NCI-H128 (cell line): ENCODE measurements at regions not wholly inside any gene's neighbourhood (a gene's known extent, or its start where the extent isn't known, plus 50 kb on each side); places are given as distances from the start of the nearest gene placed in this dataset.

Source experiments
- DNase-seq: peaks from one replicate; lab custom pipeline; 2025; ENCODE audit not compliant: unreplicated experiment; lab: John Stamatoyannopoulos, UW

GRCh38 chr1:17929224-17929623 lies 174.1 kb downstream of the ACTL8 start:
- DNase-seq, result no peak

DNA sequence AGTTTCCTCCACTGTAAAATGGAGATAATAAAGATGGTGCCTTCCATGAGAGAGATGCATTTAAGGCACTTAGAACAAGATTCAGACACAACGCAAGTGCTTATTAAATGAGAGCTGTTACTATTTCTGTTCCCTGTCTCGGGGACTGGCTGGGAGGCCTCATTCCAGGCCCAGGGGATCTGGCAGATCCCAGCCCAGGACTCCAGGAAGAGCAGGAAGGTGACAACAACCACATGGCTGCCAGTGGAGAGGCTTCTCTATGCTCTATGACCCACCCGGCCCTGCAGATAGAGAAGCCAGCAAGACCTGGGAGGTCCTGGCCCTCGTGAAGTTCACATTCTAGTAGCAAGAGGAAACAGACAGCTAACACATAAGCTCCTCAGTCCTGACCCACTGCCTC lies 175.5 kb downstream of the ACTL8 start:
- no peak for DNase-seq

DNA sequence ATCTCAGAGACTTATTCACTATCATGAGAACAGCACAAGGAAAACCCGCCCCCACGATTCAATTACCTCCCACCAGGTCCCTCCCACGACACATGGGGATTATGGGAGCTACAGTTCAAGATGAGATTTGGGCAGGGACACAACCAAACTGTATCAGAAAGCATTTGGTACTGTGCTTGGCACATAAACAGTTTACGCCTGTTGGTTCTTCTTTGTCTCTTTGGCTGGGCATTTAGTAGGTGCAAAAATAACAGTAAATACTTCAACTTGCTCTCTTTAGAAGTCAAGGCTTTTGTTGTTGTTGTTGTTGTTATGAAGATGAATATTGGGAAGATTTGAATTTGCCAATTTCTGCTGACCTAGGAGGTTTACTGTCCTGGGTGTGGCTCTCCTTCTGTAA lies 175.4 kb upstream of the IGSF21 start:
- DNase-seq, result no peak

- DNase-seq, result no peak
Observed at GRCh38 chr1:17933501-17933900, 174.1 kb upstream of the IGSF21 start.

GRCh38 chr1:17933971-17934370 lies 173.6 kb upstream of the IGSF21 start:
- no peak for DNase-seq

DNA sequence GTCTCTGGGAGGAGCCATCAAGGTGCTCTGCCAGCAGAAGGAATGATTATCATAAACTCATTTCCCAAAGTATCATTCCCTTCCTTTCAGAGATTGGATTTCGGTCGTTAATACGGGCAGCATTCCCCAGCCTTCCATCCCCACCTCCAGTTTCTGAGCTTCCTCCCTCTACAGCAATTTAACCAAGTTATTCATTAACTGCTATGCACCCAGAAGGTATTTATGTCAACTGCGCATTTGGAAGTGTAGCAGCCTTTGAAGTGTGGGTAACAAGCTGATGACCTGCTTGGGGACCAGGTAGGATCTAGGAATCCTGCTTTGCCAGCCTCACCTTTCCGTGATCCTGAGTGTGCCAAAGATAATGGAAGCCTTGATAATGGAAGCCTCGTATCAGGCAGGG lies 172.4 kb upstream of the IGSF21 start:
- no peak for DNase-seq

- no peak for DNase-seq
Observed at GRCh38 chr1:17941431-17942189, 166.0 kb upstream of the IGSF21 start.

GRCh38 chr1:17943506-17943905 lies 164.1 kb upstream of the IGSF21 start:
- DNase-seq, result no peak

DNA sequence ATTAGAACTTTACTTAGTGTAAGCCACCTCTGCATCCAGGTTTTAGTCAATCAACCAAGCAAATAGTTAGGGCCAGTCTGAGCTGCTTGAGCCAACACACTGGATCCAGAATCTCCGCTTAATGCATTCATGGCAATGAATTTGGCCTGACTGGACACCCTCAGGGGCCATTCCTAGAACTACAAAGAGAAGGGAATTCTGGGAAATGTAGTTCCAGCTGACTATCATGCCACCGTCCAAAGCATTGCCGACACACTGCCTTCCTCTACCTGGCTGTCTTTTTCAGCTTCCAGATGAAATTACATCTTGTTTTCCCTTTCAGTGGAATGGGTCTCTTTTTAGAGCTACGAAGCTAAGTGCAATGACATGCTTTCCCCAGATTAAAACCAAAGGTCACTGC lies 163.0 kb upstream of the IGSF21 start:
- DNase-seq, result no peak

DNA sequence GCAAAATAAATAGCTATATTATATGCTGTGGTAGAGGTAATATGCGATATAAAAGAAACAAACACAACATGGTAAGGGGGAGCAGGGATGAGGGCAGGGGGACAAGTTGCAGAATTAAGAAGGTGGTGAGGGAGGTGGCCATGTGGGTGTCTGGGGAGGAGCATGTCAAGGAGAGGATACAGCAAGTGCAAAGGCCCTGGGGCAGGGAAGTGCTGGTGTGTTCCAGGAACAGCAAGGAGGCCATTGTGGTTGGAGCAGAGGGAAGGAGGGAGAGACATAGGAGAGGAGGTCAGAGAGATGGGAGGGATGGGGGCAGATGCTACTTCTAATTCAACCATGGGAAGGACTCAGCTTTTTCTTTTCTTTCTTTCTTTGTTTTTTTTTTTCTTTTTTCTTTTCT lies 161.2 kb upstream of the IGSF21 start:
- no peak for DNase-seq

- DNase-seq, result no peak
Observed at GRCh38 chr1:17948594-17948993, 159.0 kb upstream of the IGSF21 start.

DNA sequence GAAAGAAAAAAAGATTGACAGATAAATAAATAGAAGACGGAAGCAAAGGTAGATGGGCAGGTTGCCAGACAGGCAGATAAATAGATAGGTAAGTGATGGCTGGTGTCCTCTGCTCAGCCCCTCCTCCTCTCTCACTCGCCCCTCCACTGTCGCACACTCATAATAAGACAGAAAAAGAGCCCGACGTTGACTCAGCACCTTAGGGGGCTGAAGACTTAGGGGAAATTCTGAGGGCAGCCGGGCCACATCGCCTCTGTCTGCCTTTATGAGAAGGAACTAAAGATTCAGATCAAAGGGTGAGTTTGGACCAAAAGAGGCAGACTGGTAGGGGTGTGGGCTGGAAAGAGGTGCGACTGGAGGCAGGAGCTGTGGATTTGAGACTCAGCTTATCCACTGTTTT lies 158.1 kb upstream of the IGSF21 start:
- no peak for DNase-seq

GRCh38 chr1:17950728-17951127 lies 156.9 kb upstream of the IGSF21 start:
- DNase-seq, result no peak

DNA sequence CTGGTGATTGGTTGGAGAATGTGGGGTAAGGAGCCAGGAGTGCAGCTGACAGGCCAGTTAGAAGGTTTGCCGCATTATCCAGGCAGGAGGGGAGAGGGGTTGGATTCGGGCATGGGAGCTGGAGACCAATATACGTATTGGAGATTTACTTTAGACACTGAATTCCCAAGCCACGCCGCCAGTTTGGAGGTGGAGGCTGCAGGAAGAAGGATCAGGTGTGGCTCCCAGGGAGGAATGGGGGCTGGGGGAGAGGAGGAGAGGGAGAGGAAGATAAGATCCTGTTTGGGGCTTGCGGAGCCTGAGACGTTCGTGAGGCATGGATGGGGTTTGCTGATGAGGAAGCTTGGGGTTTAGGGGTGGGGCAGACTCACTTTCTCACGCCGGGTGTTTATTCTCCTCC lies 155.1 kb upstream of the IGSF21 start:
- no peak for DNase-seq

DNA sequence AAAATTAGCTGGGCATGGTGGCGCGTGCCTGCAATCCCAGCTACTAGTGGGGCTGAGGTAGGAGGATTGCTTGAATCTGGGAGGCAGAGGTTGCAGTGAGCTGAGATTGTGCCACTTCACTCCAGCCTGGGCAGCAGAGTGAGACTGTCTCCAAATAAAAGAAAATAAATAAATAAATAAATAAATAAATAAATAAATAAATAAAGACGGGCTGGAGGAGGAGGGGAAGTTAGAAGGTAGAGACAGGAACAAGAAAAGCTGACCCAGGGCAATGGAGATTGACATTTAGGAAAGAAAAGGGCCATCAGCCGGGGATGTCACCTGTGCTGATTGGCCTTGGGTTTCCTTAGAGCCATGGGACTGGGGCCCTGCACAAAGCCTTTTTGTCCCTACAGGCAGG lies 153.7 kb upstream of the IGSF21 start:
- DNase-seq, result no peak

DNA sequence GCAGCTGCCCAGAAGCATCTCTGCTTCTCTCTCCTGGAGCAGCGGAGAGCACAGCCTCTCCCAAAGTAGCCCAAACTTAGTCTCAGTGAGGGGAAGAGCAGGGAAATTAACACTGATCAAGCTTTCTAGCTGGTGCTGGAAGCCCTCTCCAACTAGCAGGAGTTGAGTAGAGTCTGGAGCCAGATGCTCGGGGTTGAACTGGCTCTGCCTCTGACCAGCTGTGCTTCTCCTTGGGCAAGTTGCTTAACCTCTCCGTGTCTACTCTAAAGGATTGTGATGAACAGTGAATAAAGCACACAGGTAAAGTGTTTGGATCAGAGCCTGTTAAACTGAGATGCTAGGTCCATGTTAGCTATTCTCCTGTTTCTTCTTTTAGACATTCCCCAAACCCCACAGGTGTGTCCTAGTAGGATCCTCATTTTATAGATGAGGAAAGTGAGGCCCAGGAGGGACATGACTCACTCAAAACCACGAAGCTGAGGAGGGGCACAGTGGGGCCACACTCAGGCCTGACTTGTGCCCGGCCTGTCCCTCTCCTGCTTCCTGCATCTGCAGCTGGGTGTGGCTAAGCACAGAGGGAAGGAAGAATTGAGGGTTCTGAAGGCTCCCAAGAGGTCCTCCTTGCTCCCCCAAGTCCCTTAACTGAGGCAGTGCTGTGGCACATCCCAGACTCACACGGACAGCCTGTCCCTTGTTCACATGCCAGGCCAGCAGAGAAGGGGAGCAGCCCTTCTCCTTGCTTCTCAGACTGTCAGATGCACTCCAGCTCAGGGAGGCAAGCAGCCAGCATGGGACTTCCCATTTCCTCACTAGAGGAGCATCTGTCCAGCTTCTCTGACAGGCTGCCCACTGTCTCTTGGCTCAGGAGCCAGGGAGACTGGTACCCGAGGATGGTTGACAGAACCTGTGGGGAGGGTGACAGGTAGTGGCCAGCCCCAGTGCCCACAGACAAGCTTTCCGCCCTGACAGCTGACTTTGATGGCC lies 152.0 kb upstream of the IGSF21 start:
- no peak for DNase-seq

- no peak for DNase-seq
Observed at GRCh38 chr1:17957588-17958267, 149.9 kb upstream of the IGSF21 start.

GRCh38 chr1:17958704-17959103 lies 148.9 kb upstream of the IGSF21 start:
- no peak for DNase-seq

DNA sequence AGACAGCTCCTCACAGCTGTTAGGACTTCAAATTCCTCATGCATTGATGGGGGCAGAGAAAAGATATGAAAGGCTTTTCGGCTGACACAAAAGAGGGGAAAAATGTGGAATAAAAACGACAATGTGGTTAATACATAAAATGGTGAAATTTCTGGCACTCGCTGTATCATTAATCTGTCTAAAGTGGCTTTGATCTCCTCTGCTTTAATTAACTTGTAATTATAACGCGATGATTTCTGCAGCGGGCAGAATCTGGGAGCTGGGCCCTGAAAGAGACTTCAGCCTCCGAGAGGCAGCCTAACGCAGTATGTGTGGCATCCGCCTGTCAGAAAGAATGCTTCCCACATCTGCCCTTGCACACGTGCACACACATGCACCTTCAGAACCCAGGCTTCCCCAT lies 144.1 kb upstream of the IGSF21 start:
- no peak for DNase-seq

- no peak for DNase-seq
Observed at GRCh38 chr1:17965515-17966100, 142.0 kb upstream of the IGSF21 start.

GRCh38 chr1:17966341-17966740 lies 141.3 kb upstream of the IGSF21 start:
- no peak for DNase-seq
